Left lobe of liver (tissue), 2 donors: ENCODE measurements at regions not wholly inside any gene's neighbourhood (a gene's known extent, or its start where the extent isn't known, plus 50 kb on each side); places are given as distances from the start of the nearest gene placed in this dataset.
"Not testable (repeated sequence)": the region's sequence is repeated elsewhere in the genome, so short reads cannot be mapped to it uniquely, and the experiment has no call there.

Source experiments
- ATAC-seq: fragments of 200-7000 bp; cut with Tn5 transposase; one replicate; pipeline ENCODE4 v1.9.1; 2020; ENCODE audit warnings: mild to moderate bottlenecking, moderate library complexity
- DNase-seq: peaks from one replicate; pipeline ENCODE4 v3.0.0-alpha.2; 2020; ENCODE audit warnings: low spot score
- donor health status: DM: no; HTN: no; CAD: no; lungs with moderate emphysema.
- donor health status: DM: no; HTN: yes; CAD: no.

DNA sequence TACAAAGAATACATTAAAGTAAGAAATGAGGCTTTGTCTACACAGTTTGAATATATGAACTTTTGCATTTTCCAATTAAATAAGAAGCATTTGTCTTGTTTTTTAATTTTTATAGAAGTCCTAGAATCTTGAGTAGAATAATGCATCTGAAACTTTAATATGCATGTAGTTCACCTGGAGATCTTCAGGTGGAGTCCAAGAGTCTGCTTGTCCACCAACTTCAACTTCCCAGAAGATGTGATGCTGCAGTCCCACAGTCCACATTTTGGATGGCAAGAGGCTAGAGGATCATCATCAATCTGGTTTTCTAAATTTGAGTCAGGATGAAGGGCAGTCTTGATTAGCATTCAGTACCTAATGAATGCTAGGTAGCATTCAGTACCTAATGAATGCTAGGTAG lies 357.6 kb upstream of the SOX2 start:
- no peak for ATAC-seq

DNA sequence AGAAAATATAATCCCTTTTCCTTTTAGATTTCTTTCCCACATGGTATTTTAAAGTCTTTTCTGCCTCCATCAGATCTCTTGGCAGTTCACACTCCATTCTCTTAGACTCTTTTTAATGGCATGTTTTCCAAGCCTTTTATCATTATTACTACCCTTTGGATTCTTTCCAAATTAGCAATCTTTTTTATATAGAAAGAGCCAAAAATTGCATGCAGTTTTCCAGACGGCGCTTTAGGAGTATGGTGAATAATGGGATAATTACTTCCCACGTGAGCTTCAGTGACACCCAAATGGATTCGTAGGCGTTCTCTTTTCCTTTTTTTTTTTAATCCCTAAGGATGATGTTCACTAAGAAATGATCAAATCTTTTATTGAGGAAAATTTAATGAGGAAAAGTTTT lies 354.8 kb upstream of the DNAJC19 start:
- no peak for ATAC-seq
- no peak for DNase-seq

More for the DNA sequence above, 357.6 kb upstream of the SOX2 start:
- no peak for DNase-seq

DNA sequence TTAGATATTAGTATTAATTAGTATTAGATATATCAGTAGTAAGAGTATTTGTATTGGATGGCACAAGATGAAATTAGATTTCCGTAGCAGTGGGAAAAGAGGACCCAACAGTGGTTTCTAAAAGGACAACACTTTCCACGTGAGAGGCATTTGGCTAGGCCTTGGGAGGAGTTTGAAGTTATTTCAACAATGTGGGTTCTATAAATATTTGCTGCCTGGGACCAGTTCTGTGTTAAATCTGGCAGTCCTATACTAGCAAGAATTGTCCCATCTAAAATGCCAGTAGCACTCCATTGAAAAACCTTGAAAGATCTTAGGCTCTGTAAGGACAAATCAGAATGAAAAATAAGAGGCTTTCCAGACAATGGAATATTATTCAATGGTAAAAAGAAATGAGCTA lies 347.1 kb upstream of the DNAJC19 start:
- DNase-seq = no peak
- ATAC-seq = no peak

DNA sequence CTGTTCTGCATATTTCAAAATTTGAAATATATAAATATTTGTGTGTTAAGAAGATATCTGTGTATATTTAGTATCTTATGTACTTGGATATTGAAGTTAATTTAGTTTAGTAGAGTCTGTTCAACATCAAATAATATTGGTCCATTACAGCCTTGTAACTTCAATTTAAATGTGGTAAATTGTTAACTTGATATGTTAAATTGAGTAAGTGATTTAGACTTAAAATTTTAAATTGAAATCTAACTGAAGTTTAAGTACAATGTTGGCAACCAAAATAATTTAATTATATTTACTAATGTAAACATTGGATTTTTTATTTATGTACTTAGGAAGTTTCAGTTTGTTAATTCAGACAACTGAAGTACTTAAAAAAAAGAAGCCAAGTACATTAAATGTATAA lies 343.9 kb upstream of the DNAJC19 start:
- ATAC-seq (no peak), DNase-seq (no peak)

DNA sequence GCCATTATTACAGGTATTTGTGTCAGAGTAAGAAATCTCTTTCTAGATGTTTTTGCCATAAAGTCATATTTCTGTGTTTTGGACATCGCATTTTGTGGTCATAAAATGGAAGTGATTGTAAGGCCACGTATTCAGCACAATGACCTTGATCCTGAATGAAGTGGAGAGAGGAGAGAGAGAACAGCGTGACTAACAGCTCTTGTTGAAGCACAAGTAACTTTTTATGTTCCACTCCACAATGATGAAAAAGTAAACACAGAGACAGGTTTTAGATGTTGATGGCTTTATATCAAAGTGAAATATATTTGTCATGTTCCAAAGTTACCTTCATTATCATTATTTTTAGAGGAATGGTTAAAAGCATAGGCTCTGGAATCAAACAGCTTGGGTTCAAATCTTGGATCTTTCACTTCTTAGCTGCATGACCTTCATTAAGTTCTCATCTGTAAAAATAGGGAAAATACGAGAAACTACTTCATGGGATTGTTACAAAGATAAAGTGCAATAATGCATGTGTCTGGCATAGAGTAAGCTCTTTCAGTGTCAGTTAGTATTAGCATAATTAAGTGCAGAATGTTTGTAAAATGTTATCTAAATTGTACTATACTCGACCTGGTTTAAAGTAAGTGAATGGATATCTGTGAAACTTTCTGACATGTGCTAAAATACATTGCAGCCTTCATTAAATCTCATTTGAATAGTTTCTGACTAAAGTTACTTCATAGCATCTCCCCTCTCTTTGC lies 341.5 kb upstream of the DNAJC19 start:
- ATAC-seq = no peak
- DNase-seq = no peak

DNA sequence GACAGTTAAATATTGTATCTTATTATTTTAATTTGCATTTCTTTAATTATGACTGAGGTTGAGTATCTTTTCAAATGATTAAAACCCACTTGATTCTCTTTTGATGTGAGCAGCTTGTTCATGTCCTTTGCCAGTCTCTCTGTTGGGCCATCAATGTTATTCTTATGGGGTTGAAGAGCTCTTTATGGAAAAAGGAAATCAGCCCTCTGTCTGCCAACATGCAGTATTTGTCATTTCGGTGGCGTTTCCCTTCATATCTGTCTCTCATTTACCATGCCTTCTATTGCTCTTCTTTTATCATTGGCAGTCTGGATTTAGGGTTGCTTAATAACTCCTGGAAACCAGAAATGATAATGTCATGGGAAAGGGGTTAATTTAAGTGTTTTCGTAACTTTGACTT lies 340.7 kb upstream of the DNAJC19 start:
- ATAC-seq = no peak

DNA sequence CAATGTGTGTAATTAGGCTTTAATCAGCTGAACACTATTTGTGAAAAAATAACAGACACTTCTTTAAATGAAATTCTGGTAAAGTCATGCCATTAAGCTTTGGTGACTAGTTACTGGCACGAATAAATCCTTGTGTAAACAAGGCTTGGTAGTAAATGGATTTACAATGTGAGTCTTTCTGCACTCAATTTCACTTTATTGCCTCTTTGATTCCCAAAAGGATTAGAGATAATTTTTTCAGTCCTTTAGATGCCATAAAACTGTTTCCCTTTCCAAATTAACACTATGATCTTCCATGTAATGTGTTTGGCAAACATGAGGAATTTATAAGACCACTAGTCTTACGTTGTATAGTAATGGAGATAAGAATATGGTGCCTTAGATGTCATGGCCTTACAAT lies 339.5 kb upstream of the DNAJC19 start:
- ATAC-seq (no peak), DNase-seq (no peak)

More for the DNA sequence above, 340.7 kb upstream of the DNAJC19 start:
- DNase-seq = no peak

DNA sequence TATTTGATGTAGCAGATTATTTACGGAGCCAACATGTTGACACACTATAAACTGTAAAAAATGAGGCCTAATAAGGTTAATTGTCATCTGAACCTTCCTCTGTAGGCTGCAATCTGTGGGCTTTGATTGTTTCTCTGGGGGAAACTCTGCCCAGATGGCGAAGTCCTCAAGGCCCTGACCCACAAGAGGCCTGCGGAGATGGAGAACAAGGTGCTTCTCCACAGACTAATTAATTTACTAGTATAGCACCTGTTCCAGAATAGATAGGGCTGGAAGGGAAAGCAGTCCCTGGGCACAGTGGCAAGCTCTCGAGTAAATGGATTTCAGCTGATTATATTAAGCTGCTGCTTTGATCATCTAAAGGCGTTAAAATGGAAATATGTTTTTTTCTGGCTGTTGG lies 338.8 kb upstream of the DNAJC19 start:
- DNase-seq = no peak
- no peak for ATAC-seq

DNA sequence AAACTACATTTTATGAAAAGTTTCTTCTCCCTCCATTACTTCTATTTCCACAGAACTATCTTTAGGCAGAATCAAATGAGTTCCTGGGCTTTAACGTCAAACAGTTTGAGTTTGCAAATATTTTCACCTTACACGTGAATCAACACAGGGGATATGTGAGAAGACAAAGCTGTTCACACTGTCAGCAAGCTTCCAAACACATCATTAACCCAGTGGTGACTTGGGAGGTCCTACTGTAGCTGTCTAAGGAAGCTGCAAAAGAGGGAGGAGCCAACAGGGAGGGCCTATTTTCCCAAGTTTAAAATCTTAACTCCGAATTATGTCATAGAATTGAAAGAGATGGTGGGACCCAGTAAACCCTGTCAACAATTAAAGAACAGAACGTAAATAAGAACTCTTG lies 337.8 kb upstream of the DNAJC19 start:
- ATAC-seq = no peak
- DNase-seq = no peak

DNA sequence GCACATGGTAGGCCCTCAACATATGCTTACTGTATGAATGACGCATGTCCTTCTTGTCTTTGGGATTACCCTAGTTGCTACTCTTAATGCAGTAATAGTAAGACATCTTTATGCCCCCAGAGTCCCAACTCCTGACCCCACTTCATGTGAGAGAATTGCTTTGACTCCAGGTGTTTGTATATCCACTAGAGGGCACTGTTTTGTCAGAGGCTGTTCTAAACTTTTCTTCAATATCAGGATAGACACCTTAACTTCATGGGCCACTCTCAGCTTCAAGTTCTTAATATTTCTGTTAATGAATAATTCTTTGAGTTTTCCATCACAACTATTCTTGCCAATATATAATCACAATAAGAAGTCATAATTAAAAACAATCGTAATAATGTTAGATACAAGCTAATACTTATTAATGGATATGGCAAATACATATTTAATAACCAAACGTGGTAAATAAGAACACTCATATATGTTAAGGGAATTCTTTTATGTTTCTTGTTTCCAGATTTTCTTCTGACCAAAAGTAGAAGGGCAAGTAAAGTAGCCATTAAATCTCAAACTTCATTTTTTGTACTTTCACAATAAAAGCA lies 337.2 kb upstream of the DNAJC19 start:
- peak; percentile 75 for ATAC-seq
- DNase-seq = no peak

DNA sequence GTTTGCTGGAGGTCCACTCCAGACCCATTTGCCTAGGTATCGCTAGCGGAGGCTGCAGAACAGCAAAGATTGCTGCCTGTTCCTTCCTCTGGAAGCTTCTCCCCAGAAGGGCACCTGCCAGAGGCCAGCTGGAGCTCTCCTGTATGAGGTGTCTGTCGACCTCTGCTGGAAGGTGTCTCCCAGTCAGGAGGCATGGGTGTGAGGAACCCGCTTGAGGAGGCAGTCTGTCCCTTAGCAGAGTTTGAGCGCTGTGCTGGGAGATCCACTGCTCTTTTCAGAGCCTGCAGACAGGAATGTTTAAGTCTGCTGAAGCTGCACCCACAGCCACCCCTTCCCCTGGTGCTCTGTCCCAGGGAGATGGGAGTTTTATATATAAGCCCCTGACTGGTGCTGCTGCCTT lies 335.0 kb upstream of the DNAJC19 start:
- not testable (repeated sequence) for DNase-seq, ATAC-seq

DNA sequence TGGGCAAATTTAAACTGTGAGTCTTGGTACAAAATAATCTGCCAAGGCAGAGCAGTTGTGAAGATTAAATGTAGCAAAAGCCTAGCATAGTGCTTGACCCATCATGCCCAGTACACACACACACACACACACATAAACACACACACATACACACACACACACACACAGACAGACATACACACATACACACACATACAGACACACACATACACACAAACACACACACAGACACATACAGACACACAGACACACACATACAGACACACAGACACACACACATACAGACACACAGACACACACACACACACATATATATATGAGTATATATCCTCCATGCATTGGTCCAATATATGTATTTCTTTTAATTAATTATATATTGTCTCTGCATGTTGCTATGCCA lies 328.8 kb upstream of the DNAJC19 start:
- no peak for DNase-seq
- ATAC-seq = no peak

DNA sequence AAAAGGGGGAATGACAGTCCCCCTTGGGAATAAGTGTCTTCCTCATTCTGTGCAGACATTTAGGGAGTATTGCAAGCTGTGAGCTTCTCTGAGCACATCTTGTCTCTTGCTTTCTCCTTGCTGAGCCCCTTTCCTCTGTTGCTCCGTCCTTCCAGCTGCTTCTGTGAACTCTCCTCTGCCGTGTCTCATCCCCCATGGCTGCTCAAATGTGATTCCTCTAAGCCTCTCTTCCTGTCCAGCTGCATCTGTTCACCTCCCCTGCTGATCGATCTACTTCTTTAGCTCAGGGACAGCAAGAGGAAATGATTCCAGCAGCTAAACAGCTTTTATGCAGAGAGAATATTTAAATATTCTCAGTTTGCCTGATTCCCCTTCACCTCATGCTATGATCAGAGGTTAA lies 328.0 kb upstream of the DNAJC19 start:
- ATAC-seq = no peak

DNA sequence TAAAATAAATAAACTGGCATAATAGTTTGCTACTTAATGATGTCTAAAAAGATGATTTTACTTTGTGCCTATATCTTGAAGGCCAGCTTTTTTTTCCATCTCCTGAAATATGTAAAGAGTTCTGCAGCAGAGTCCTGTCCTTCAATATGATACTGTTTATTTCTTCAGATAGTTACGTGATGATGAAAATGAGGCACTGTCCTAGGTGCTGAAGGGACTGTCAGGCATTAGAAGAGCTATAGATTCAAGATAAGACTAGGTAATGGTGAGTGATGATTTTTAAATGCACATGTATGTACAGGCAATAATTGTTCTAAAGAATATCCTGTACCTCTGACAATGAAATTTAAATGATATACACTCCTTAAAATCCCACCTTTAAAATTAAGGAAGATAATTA lies 326.9 kb upstream of the DNAJC19 start:
- ATAC-seq = no peak
- no peak for DNase-seq

More for the DNA sequence above, 328.0 kb upstream of the DNAJC19 start:
- no peak for DNase-seq

DNA sequence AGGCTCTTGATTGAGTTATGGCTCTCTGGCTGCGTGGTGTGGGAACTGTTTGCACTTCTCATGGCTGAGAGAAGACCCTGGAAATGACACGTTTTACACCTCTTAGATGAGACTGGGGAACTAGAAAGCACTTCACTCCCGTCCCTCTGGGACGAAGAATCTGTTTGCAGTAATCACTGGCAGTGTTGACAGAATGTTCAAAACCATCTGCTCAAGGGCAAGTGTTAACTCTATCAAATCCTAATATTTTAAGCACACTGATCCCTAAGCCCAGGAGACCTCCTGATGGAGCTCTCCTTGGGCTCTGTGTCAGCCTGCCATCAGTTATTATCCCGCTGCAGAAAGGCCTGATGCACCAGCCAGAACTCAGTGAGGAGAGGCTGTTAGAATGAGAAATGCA lies 323.8 kb upstream of the DNAJC19 start:
- no peak for ATAC-seq

DNA sequence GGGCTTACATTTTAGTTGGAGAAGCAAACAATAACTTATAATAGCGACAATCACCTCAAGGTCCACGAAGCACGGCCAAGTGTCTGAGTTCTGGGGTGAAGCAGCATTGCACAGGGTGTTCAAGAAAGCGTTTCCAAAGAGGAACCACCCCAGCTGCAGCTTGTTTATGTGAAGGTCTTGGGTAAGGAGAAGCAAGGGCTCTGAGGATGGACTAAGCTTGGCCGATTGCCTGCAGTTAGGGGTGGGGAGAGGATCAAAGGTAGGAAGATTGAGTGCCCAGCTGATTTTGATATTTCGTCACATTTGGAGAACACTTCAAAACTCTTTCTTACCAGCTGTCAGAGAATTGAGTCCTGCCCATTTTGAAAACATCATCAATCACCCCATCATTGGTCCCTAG lies 321.6 kb upstream of the DNAJC19 start:
- no peak for ATAC-seq

More for the DNA sequence above, 323.8 kb upstream of the DNAJC19 start:
- no peak for DNase-seq

DNA sequence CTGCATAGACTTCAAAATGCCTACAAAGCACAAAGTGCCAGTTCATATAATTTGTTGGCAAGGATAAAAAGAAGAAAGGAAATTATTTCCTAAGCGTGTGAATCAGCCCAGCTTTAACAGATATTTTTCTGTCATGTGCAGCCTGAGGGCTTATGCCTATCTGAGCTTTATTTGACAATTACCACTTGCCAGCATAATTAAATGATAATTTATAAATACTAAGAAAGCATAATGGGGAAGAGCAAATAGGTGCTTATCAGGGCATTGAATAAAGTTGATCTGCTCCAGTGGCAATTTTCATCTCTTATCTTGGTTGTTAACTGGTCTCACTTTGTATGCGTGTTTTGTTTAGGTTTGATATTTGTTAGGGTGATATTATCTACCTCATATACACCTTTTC lies 313.4 kb upstream of the DNAJC19 start:
- no peak for ATAC-seq

More for the DNA sequence above, 321.6 kb upstream of the DNAJC19 start:
- no peak for DNase-seq

DNA sequence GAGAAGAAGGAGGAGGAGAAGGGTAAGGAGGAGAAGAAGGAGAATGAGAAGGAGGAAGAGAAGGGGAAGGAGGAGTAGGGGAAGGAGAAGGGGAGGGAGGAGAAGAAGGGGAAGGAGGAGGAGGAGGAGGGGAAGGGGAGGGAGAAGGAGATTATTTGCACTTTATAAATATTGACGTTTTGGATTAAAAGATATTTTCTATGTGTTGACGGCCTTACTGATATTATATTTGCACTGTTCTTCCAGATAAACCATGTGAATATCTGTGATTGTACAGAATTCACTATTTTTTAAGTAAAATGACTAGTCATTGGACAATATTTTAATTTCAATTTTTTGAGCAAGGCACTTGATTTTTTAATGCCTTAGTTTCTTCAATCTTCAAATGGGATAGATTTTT lies 310.5 kb upstream of the DNAJC19 start:
- no peak for ATAC-seq
- no peak for DNase-seq

More for the DNA sequence above, 313.4 kb upstream of the DNAJC19 start:
- no peak for DNase-seq

DNA sequence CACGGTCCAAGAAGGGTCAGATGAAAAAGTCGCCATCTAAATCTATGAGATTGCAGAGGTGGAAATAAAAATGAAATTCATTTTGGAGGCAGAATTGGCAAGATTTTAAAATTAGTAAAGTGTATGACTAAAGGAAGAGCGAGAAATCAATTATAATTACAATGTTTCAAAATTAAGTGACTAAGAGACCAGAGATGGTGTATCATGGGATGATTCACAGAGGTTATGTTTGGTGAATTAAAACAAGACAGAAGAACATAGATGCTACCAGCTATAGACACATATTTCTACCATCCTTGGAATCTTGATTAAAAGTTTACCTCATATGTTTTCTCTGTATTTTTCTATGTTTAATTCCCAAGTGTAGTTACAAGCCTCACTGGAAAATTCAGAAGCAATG lies 308.9 kb upstream of the DNAJC19 start:
- no peak for DNase-seq

DNA sequence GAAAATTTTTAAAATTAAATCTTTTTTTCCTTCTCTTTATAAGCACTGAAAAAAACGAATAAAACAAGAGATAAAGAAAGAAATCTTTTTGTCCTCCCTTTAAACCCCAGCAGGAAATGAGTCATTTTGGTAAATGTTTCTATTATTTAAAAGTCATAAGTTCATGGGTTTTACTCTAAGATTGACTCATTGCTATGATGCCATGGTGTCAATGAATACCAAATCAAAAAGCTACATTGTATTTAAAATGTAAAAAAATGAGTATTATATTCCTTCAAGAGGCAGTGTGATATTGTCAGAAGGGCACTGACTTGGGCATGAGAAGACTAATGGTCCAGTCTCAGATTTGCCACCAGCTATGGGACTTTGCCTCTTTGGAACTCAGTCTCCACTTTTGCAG lies 303.4 kb upstream of the DNAJC19 start:
- no peak for DNase-seq
- ATAC-seq = no peak

More for the DNA sequence above, 308.9 kb upstream of the DNAJC19 start:
- ATAC-seq = no peak

DNA sequence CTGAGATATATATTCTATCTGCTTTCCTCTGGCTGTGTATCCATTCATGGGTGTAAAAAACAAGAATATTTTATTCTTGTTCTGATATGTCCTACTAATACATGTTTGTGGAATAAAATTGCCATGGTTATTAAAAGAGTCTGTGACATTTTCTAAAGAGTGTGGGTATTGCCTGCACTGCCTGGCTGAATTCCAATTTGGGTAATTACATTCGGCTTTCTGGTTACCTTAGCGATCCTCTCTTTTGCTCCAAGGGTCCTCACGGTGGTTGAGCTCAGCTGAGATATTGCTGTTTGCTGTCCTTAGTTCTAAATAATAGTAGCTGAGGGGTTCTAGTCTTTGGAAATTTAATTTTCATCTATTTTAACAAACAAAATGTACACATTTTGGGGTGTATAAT lies 301.4 kb upstream of the DNAJC19 start:
- no peak for ATAC-seq
- no peak for DNase-seq

DNA sequence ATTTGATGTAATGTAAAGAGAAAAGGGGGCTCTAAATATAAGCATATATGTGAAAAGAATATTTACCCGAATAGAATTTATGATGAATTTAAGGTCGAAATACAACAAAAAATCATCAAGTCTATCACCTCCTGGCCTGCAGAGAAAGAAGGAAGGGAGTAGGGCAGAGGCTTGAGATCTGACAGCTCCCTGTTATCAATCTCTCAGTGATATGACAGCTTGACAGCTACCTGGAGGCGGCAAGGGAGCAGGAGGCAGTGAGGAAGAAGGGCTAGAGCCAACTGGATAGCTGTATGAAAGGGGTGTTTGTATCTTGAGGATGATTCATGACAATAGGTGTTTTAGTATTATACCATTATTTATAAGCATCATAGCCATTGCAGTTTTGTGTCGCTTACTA lies 299.8 kb upstream of the DNAJC19 start:
- no peak for ATAC-seq
- DNase-seq = no peak

DNA sequence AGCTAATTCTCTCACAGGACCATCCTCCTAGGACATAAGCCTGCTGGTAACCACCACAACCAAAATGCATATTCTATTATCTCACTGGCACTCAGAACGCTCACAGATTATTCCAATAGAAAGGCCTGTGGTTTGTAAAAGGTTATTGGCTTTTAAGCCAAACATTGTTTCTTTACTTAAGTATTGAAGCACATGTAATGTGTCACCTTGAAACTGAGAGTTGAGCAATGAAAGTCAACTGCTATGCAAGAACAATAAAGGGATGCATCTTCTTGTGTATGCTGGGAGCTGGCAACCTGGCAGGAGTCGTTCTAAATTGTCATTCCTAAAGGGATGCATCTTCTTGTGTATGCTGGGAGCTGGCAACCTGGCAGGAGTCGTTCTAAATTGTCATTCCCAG lies 298.6 kb upstream of the DNAJC19 start:
- no peak for ATAC-seq
- no peak for DNase-seq
